HCT116 (cell line): ENCODE measurements at regions not wholly inside any gene's neighbourhood (a gene's known extent, or its start where the extent isn't known, plus 50 kb on each side); places are given as distances from the start of the nearest gene placed in this dataset.

Experiments used
- ATAC-seq: fragments of 200-7000 bp; cut with Tn5 transposase; 2 replicates; pipeline ENCODE4 v1.9.1; 2020; ENCODE audit warnings: mild to moderate bottlenecking, moderate library complexity
- BruUV-seq: library from RNA; stranded (reverse); fragments of 400-500 nt; replicated peaks from 2 replicates; lab custom pipeline; 2021; lab: Mats Ljungman, UMichigan
- CTCF ChIA-PET: fragments of 300-600 bp; sonication (Branson Sonifier 250); formaldehyde crosslinking; loops from one replicate; lab custom pipeline; 2021; ENCODE audit warnings: antibody characterized with exemption; lab: Charles Lee
- POLR2A ChIA-PET: fragments of 300-600, 350-600 bp; sonication (Branson Sonifier 250); formaldehyde crosslinking; loops from one replicate; lab custom pipeline; 2021; ENCODE audit warnings: antibody characterized with exemption; lab: Charles Lee
- RAD21 ChIA-PET, 2 experiments: fragments of 300-600 bp; sonication (Branson Sonifier 250); formaldehyde crosslinking; loops; one replicate each; lab custom pipeline; 2023; ENCODE audit warnings: low total read pairs in 2 of 2; ENCODE audit not compliant: uncharacterized antibody in 2 of 2, unreplicated experiment in 2 of 2, low non-redundant PET in 1 of 2; lab: Charles Lee
- DNase-seq: peaks from one replicate; pipeline ENCODE4 v3.0.0-alpha.2; 2010; ENCODE audit warnings: low read depth, low spot score
- H2AFZ ChIP-seq: fragments of 200-600 bp; shearing (Covaris generic), sonication (generic); 2 replicates; pipeline ENCODE4 v1.6.1; 2017; ENCODE audit warnings: low read depth, mixed run types, mixed read lengths, antibody characterized with exemption, low read length; ENCODE audit not compliant: poor library complexity, severe bottlenecking
- H3K27ac ChIP-seq: 2 replicates; pipeline ENCODE4 v1.5.1; 2012; ENCODE audit warnings: low read depth, low read length
- H3K27me3 ChIP-seq: fragments of 200-600 bp; sonication (generic); 2 replicates; pipeline ENCODE4 v1.6.1; 2016; ENCODE audit warnings: mixed run types, low read length, mixed read lengths; ENCODE audit not compliant: insufficient read depth
- H3K36me3 ChIP-seq, 2 experiments: fragments of 200-500 bp in 1 of 2; fragments of 200-600 bp in 1 of 2; sonication (Bioruptor generic) in 1 of 2; sonication (generic) in 1 of 2; 2 replicates each; pipeline versions ENCODE4 v1.5.1 to v1.6.1; 2014 to 2016; ENCODE audit warnings: low read length in 2 of 2, inconsistent platforms in 1 of 2, mixed read lengths in 1 of 2, mixed run types in 1 of 2; ENCODE audit not compliant: insufficient read depth in 2 of 2, control insufficient read depth in 1 of 2
- H3K4me1 ChIP-seq, 2 experiments: fragments of 200-600 bp in 1 of 2; sonication (generic) in 1 of 2; 2 replicates each; pipeline versions ENCODE4 v1.5.1 to v1.6.1; 2012 to 2017; ENCODE audit warnings: low read length in 2 of 2, inconsistent platforms in 1 of 2, mild to moderate bottlenecking in 1 of 2, mixed read lengths in 1 of 2, mixed run types in 1 of 2, moderate library complexity in 1 of 2; ENCODE audit not compliant: insufficient read depth in 2 of 2, control insufficient read depth in 1 of 2
- H3K4me2 ChIP-seq: fragments of 200-600 bp; sonication (generic); 2 replicates; pipeline ENCODE4 v1.6.1; 2017; ENCODE audit warnings: mixed run types, low read length, mixed read lengths
- H3K4me3 ChIP-seq, 2 experiments: fragments of 200-600 bp in 1 of 2; sonication (generic) in 1 of 2; replicated peaks in 1 of 2; 2 replicates each; pipeline ENCODE4 v1.5.1; 2011 to 2016; ENCODE audit warnings: low read length in 2 of 2, control low read depth in 1 of 2, low read depth in 1 of 2, mild to moderate bottlenecking in 1 of 2, mixed read lengths in 1 of 2, mixed run types in 1 of 2
- H3K79me2 ChIP-seq: fragments of 200-600 bp; sonication (generic); 2 replicates; pipeline ENCODE4 v1.6.1; 2017; ENCODE audit warnings: mild to moderate bottlenecking, mixed run types, low read length, moderate library complexity, mixed read lengths; ENCODE audit not compliant: insufficient read depth
- H3K9ac ChIP-seq: fragments of 200-600 bp; sonication (generic); 2 replicates; pipeline ENCODE4 v1.6.1; 2016; ENCODE audit warnings: low read length, mixed read lengths
- H3K9me2 ChIP-seq: fragments of 200-600 bp; sonication (generic), shearing (Covaris generic); 2 replicates; pipeline ENCODE4 v1.6.1; 2017; ENCODE audit warnings: mixed run types, mild to moderate bottlenecking, moderate library complexity; ENCODE audit not compliant: insufficient read depth
- H3K9me3 ChIP-seq, 2 experiments: fragments of 200-500 bp in 1 of 2; fragments of 200-600 bp in 1 of 2; sonication (Bioruptor generic) in 1 of 2; sonication (generic) in 1 of 2; 2 replicates each; pipeline ENCODE4 v1.6.1; 2014 to 2017; ENCODE audit warnings: low read length in 2 of 2, mixed read lengths in 2 of 2, inconsistent platforms in 1 of 2, low read depth in 1 of 2, mild to moderate bottlenecking in 1 of 2, mixed run types in 1 of 2, moderate library complexity in 1 of 2; ENCODE audit not compliant: control insufficient read depth in 1 of 2, insufficient read depth in 1 of 2
- H4K20me1 ChIP-seq: fragments of 200-600 bp; sonication (generic), shearing (Covaris generic); 2 replicates; pipeline ENCODE4 v1.6.1; 2017; ENCODE audit warnings: mixed run types, mild to moderate bottlenecking, moderate library complexity; ENCODE audit not compliant: insufficient read depth
- ELF1 ChIP-seq: IDR thresholded peaks from 2 replicates; pipeline ENCODE4 v1.6.1; 2012; ENCODE audit warnings: low read depth, borderline replicate concordance
- EZH2phosphoT487 ChIP-seq: fragments of 200-600 bp; IDR thresholded peaks from 2 replicates; pipeline ENCODE4 v1.6.1; 2018; ENCODE audit warnings: antibody characterized with exemption, borderline replicate concordance
- JUND ChIP-seq: IDR thresholded peaks from 2 replicates; pipeline ENCODE4 v1.6.1; 2012
- MAX ChIP-seq: IDR thresholded peaks from 2 replicates; pipeline ENCODE4 v1.6.1; 2012
- POLR2AphosphoS5 ChIP-seq: IDR thresholded peaks from 2 replicates; pipeline ENCODE4 v1.6.1; 2011; ENCODE audit warnings: mild to moderate bottlenecking, low read depth, low read length, moderate library complexity
- SP1 ChIP-seq: IDR thresholded peaks from 2 replicates; pipeline ENCODE4 v1.6.1; 2012; ENCODE audit warnings: low read depth
- SRF ChIP-seq: IDR thresholded peaks from 2 replicates; pipeline ENCODE4 v1.6.1; 2012; ENCODE audit warnings: low read depth
- TCF7L2 ChIP-seq: IDR thresholded peaks from 2 replicates; pipeline ENCODE4 v1.7.0; 2011; ENCODE audit warnings: borderline replicate concordance, inconsistent platforms; ENCODE audit not compliant: insufficient read depth, insufficient read length; ENCODE audit errors: extremely low read depth
- ZNF274 ChIP-seq: fragments of 200-500 bp; sonication (Bioruptor generic); IDR thresholded peaks from 2 replicates; pipeline ENCODE4 v1.6.1; 2014; ENCODE audit warnings: mild to moderate bottlenecking, low read depth, low read length, inconsistent platforms
- intact Hi-C: fragments of 100-400 bp; cut with micrococcal nuclease; formaldehyde crosslinking; loops from 2 replicates; pipeline ENCODE4 v1.10.0; 2022
- TF ChIP-seq, protein P1 (sequence below): IDR thresholded peaks from 2 replicates; pipeline ENCODE4 v1.6.1; 2011; ENCODE audit warnings: mild to moderate bottlenecking, low read length, moderate library complexity; ENCODE audit not compliant: insufficient replicate concordance; ENCODE audit errors: extremely low read depth
- TF ChIP-seq, protein P2 (sequence below): IDR thresholded peaks from 2 replicates; pipeline ENCODE4 v1.6.1; 2012; ENCODE audit warnings: low read depth

- BruUV-seq = no TSS peak
- no peak overlapping the region for H3K4me2 ChIP-seq
- CTCF ChIA-PET = no interaction called here
- no peak for DNase-seq
- no peak overlapping the region for H3K4me3 ChIP-seq
- H3K9ac ChIP-seq = no peak overlapping the region
- ATAC-seq = no peak
- no peak overlapping the region for H2AFZ ChIP-seq
- intact Hi-C loops = no loop called here
- TF ChIP-seq MAX = no peak
- no peak for TF ChIP-seq TCF7L2
- no peak for TF ChIP-seq POLR2AphosphoS5
- no peak for TF ChIP-seq SRF
- H4K20me1 ChIP-seq = no peaks in the 10 kb centered on the region
- POLR2A ChIA-PET = no interaction called here
- H3K4me1 ChIP-seq = no peaks in the 10 kb centered on the region
- no peaks in the 10 kb centered on the region for H3K79me2 ChIP-seq
- no peaks in the 10 kb centered on the region for H3K9me2 ChIP-seq
- RAD21 ChIA-PET = no interaction called here
- H3K36me3 ChIP-seq = no peaks in the 10 kb centered on the region
- no peak overlapping the region for H3K27ac ChIP-seq
- H3K9me3 ChIP-seq = no peaks in the 10 kb centered on the region
- H3K27me3 ChIP-seq = no peaks in the 10 kb centered on the region
Measured at GRCh38 chr12:97630356-97630755, 167.8 kb downstream of the RMST start.

DNA sequence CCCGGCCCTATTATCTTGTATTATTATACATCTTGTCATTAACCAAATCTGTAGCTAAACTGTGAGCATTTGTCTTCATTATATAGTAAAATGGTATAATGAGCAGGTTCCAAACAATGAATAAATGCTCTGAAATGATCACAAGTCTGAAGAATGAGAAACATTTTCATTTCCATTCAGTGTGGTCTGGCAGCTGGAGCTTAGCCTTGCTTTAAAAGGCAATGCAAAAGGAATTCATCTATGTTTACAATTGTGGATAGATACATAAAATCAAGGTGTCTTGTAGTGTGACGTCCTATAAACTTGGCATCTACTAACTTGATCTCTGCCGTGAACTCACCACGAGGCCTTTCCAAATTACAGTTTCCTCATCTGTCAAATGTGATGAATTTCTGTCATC lies 168.3 kb downstream of the RMST start:
- TF ChIP-seq SRF (no peak), EZH2phosphoT487 (no peak), ZNF274 (no peak), ELF1 (no peak), JUND (no peak), POLR2AphosphoS5 (no peak), TCF7L2 (no peak), MAX (no peak), SP1 (no peak)
- TF ChIP-seq, protein P1, sequence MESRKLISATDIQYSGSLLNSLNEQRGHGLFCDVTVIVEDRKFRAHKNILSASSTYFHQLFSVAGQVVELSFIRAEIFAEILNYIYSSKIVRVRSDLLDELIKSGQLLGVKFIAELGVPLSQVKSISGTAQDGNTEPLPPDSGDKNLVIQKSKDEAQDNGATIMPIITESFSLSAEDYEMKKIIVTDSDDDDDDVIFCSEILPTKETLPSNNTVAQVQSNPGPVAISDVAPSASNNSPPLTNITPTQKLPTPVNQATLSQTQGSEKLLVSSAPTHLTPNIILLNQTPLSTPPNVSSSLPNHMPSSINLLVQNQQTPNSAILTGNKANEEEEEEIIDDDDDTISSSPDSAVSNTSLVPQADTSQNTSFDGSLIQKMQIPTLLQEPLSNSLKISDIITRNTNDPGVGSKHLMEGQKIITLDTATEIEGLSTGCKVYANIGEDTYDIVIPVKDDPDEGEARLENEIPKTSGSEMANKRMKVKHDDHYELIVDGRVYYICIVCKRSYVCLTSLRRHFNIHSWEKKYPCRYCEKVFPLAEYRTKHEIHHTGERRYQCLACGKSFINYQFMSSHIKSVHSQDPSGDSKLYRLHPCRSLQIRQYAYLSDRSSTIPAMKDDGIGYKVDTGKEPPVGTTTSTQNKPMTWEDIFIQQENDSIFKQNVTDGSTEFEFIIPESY = no peak
- TF ChIP-seq, protein P2, sequence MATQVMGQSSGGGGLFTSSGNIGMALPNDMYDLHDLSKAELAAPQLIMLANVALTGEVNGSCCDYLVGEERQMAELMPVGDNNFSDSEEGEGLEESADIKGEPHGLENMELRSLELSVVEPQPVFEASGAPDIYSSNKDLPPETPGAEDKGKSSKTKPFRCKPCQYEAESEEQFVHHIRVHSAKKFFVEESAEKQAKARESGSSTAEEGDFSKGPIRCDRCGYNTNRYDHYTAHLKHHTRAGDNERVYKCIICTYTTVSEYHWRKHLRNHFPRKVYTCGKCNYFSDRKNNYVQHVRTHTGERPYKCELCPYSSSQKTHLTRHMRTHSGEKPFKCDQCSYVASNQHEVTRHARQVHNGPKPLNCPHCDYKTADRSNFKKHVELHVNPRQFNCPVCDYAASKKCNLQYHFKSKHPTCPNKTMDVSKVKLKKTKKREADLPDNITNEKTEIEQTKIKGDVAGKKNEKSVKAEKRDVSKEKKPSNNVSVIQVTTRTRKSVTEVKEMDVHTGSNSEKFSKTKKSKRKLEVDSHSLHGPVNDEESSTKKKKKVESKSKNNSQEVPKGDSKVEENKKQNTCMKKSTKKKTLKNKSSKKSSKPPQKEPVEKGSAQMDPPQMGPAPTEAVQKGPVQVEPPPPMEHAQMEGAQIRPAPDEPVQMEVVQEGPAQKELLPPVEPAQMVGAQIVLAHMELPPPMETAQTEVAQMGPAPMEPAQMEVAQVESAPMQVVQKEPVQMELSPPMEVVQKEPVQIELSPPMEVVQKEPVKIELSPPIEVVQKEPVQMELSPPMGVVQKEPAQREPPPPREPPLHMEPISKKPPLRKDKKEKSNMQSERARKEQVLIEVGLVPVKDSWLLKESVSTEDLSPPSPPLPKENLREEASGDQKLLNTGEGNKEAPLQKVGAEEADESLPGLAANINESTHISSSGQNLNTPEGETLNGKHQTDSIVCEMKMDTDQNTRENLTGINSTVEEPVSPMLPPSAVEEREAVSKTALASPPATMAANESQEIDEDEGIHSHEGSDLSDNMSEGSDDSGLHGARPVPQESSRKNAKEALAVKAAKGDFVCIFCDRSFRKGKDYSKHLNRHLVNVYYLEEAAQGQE = no peak
- Histone ChIP-seq H3K36me3 (no peaks in the 10 kb centered on the region), H3K4me2 (no peak overlapping the region), H3K9me2 (no peaks in the 10 kb centered on the region), H3K79me2 (no peaks in the 10 kb centered on the region), H3K4me3 (no peak overlapping the region), H3K9ac (no peak overlapping the region), H3K27ac (no peak overlapping the region), H3K9me3 (no peaks in the 10 kb centered on the region), H3K4me1 (no peaks in the 10 kb centered on the region), H4K20me1 (no peaks in the 10 kb centered on the region), H2AFZ (no peak overlapping the region), H3K27me3 (no peaks in the 10 kb centered on the region)
- CTCF ChIA-PET = no interaction called here
- intact Hi-C loops = no loop called here
- no TSS peak for BruUV-seq
- ATAC-seq (no peak), DNase-seq (no peak)
- POLR2A ChIA-PET = no interaction called here
- RAD21 ChIA-PET = no interaction called here
